Cardiac muscle cell (in vitro differentiated cells and primary cell): ENCODE measurements at regions not wholly inside any gene's neighbourhood (a gene's known extent, or its start where the extent isn't known, plus 50 kb on each side); places are given as distances from the start of the nearest gene placed in this dataset.

Experiments
- DNase-seq, 2 donors: peaks; one replicate each; pipeline versions ENCODE4 v3.0.0 to v3.0.0-alpha.2; 2010 to 2017; ENCODE audit warnings: low read depth in 1 of 2, low spot score in 1 of 2
- H3K27ac ChIP-seq: fragments of 200-600 bp; sonication (generic); 2 replicates; pipeline ENCODE4 v1.5.1; 2016
- H3K27me3 ChIP-seq: fragments of 200-600 bp; sonication (generic); 2 replicates; pipeline ENCODE4 v1.6.0; 2016; ENCODE audit warnings: control low read depth
- H3K36me3 ChIP-seq: fragments of 200-600 bp; sonication (generic); 2 replicates; pipeline ENCODE4 v1.5.1; 2016; ENCODE audit warnings: control low read depth
- H3K4me1 ChIP-seq: fragments of 200-600 bp; sonication (generic); 2 replicates; pipeline ENCODE4 v1.8.1; 2017; ENCODE audit warnings: low read depth, mild to moderate bottlenecking, mixed run types
- H3K4me3 ChIP-seq: fragments of 200-600 bp; sonication (generic); 2 replicates; pipeline ENCODE4 v1.5.1; 2016; ENCODE audit warnings: mild to moderate bottlenecking
- H3K9me3 ChIP-seq: fragments of 200-600 bp; sonication (generic); 2 replicates; pipeline ENCODE4 v1.5.1; 2017; ENCODE audit warnings: low read depth, mild to moderate bottlenecking, control low read depth
- CTCF ChIP-seq: IDR thresholded peaks from 2 replicates; pipeline ENCODE4 v1.5.1; 2012; ENCODE audit warnings: low read depth, mild to moderate bottlenecking, low read length

- H3K4me3 ChIP-seq = no peak overlapping the region
- TF ChIP-seq CTCF = no peak
- peaks cover 34% of the 10 kb centered on the region for H3K4me1 ChIP-seq
- H3K27me3 ChIP-seq = peaks cover 40% of the 10 kb centered on the region
- H3K36me3 ChIP-seq = no peaks in the 10 kb centered on the region
- no peaks in the 10 kb centered on the region for H3K9me3 ChIP-seq
- no peak overlapping the region for H3K27ac ChIP-seq
- no peak for DNase-seq
Measured at GRCh38 chr15:70170096-70170699, 72.5 kb upstream of the TLE3 start.

GRCh38 chr15:70169147-70169546 is 71.4 kb upstream of the TLE3 start:
- no peak overlapping the region for H3K27ac ChIP-seq
- TF ChIP-seq CTCF = no peak
- no peak overlapping the region for H3K4me3 ChIP-seq
- H3K4me1 ChIP-seq = peaks cover 31% of the 10 kb centered on the region
- H3K27me3 ChIP-seq = peaks cover 37% of the 10 kb centered on the region
- H3K36me3 ChIP-seq = no peaks in the 10 kb centered on the region
- H3K9me3 ChIP-seq = no peaks in the 10 kb centered on the region
- DNase-seq = no peak

- no peak for TF ChIP-seq CTCF
- Histone ChIP-seq H3K27me3 (peaks cover 37% of the 10 kb centered on the region), H3K27ac (no peak overlapping the region), H3K9me3 (no peaks in the 10 kb centered on the region), H3K36me3 (no peaks in the 10 kb centered on the region), H3K4me3 (no peak overlapping the region), H3K4me1 (peaks cover 28% of the 10 kb centered on the region)
- no peak for DNase-seq
Measured at GRCh38 chr15:70167155-70167554, 69.4 kb upstream of the TLE3 start.

- Histone ChIP-seq H3K9me3 (no peaks in the 10 kb centered on the region), H3K27me3 (peaks cover 40% of the 10 kb centered on the region)
- no peak for DNase-seq
Measured at GRCh38 chr15:70166506-70167087, 68.9 kb upstream of the TLE3 start.

GRCh38 chr15:70165716-70166284 is 68.1 kb upstream of the TLE3 start:
- no peak overlapping the region for H3K27ac ChIP-seq
- TF ChIP-seq CTCF = no peak

More at GRCh38 chr15:70166506-70167087, 68.9 kb upstream of the TLE3 start:
- Histone ChIP-seq H3K4me1 (peaks cover 24% of the 10 kb centered on the region), H3K27ac (no peak overlapping the region), H3K36me3 (no peaks in the 10 kb centered on the region), H3K4me3 (no peak overlapping the region)
- no peak for TF ChIP-seq CTCF

More at GRCh38 chr15:70165716-70166284, 68.1 kb upstream of the TLE3 start:
- DNase-seq = no peak
- no peaks in the 10 kb centered on the region for H3K36me3 ChIP-seq
- peaks cover 18% of the 10 kb centered on the region for H3K4me1 ChIP-seq
- no peaks in the 10 kb centered on the region for H3K9me3 ChIP-seq
- H3K27me3 ChIP-seq = peaks cover 44% of the 10 kb centered on the region
- H3K4me3 ChIP-seq = no peak overlapping the region
